ENCODE measurements at regions not wholly inside any gene's neighbourhood (a gene's known extent, or its start where the extent isn't known, plus 50 kb on each side); places are given as distances from the start of the nearest gene placed in this dataset.

GRCh38 chrX:39736216-39737211, 361.2 kb downstream of the BCOR start:
- no peak for TF ChIP-seq CTCF (IDR thresholded peaks at IDR 0.05; ENCODE audit: low read depth, low read length)
- TF ChIP-seq EZH2phosphoT487 (IDR thresholded peaks at IDR 0.05; ENCODE audit: low read depth) = no peak

Data from OCI-LY3 (cell line).